22Rv1 (cell line): ENCODE measurements at regions not wholly inside any gene's neighbourhood (a gene's known extent, or its start where the extent isn't known, plus 50 kb on each side); places are given as distances from the start of the nearest gene placed in this dataset.

Experiments
- ZFX ChIP-seq: fragments of 450-650 bp; IDR thresholded peaks from 2 replicates; pipeline ENCODE4 v1.6.1; 2017; ENCODE audit warnings: antibody characterized with exemption, borderline replicate concordance
- TF ChIP-seq, protein P1 (sequence below): fragments of 450-650 bp; IDR thresholded peaks from 2 replicates; pipeline ENCODE4 v1.5.1; 2017; ENCODE audit warnings: mild to moderate bottlenecking

DNA sequence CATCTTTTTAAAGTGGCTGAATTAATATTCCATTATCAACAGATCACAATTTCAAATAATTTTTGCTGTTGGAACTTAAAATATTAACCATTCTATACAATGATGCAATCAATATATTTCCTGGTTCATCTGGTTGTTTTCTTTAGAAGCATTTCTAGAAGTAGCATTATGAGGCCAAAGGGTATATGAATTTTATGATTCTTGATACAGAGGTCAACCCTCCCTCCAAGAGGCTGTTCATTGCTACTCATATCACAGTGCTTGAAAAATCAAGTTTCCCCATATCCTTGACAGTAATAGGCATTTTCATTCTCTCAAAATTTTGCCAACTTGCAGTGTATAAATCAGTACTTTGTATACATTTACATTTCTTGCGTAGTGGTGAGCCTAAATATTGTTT is 312.6 kb downstream of the BMPER start:
- TF ChIP-seq, protein P1, sequence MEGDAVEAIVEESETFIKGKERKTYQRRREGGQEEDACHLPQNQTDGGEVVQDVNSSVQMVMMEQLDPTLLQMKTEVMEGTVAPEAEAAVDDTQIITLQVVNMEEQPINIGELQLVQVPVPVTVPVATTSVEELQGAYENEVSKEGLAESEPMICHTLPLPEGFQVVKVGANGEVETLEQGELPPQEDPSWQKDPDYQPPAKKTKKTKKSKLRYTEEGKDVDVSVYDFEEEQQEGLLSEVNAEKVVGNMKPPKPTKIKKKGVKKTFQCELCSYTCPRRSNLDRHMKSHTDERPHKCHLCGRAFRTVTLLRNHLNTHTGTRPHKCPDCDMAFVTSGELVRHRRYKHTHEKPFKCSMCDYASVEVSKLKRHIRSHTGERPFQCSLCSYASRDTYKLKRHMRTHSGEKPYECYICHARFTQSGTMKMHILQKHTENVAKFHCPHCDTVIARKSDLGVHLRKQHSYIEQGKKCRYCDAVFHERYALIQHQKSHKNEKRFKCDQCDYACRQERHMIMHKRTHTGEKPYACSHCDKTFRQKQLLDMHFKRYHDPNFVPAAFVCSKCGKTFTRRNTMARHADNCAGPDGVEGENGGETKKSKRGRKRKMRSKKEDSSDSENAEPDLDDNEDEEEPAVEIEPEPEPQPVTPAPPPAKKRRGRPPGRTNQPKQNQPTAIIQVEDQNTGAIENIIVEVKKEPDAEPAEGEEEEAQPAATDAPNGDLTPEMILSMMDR: no peak
- TF ChIP-seq ZFX: no peak
